ENCODE measurements at regions not wholly inside any gene's neighbourhood (a gene's known extent, or its start where the extent isn't known, plus 50 kb on each side); places are given as distances from the start of the nearest gene placed in this dataset.

DNA sequence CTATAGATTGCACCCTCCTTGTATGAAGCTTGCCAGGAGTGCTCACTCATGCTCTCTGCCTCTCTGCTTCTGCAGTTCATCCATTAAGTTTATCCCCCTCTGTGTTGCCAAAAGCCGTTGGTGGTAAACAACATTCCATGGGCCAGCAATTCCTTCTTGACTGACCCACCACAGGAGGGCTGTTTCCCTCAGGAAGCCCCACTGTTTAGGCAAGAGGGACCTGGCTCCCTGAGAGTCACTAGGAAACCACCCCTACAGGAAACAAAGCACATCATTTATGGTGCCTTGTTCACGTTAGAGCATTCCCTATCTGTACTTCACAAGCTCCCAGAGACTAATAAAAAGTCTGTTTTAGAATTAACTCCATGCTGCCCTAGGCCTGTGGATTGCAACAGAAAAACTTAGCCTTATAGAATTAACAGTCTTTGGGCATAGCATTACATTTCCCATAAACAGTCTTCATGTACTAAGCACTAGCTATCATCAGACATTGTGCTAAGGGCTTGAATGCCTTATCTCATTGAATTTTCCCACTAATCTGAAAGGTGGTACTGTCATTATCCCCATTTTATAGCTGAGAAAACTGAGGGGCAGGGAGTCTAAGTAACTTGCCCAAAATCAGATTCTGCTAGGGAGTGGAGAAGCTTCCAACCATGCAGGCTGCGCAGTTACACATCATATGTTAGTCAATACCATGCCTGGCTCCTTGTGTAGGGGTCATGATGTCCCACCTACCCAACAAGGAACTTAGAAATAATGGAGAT lies 149.9 kb downstream of the SHQ1 start:
- no peak for DNase-seq

GRCh38 chr3:72697717-72698116 lies 150.5 kb downstream of the SHQ1 start:
- DNase-seq, result no peak

DNA sequence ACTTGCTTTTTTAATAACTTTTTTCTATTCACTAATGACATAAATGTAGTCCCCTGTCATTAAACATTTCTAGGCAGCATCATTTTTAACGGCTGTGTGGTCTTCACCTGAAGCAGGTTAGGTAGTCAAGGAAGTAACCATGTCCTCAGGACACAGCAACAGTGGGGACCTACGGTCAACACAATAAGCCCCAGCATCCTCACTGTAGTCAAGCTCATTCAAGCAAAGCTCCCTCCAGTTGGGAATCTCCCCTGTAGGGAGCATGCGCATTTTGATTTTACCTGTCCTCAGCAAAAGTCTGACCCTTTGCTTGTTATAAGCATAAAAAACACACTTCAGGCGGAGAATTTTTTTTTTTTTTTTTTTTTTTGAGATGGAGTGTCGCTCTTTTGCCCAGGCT lies 151.4 kb downstream of the SHQ1 start:
- no peak for DNase-seq

DNA sequence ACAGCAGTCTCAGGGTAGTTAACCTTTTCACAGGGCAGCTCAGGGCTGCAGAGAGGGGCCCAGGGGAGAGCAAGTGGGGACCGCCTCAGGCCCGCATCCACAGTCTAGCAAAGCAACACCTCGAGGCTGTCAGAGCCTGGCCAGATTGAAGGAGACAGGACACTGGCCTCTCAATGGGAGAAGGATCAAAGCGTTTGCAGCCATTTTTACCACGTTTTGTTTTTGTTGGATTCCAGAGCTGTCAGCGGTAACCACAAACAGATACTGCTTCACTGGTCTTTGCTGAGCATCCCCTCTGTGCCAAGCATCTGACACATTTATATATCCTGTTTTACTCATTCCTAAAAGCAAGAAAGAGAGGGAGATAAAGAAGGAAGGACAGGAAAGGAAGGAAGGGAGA lies 153.8 kb downstream of the SHQ1 start:
- no peak for DNase-seq

DNA sequence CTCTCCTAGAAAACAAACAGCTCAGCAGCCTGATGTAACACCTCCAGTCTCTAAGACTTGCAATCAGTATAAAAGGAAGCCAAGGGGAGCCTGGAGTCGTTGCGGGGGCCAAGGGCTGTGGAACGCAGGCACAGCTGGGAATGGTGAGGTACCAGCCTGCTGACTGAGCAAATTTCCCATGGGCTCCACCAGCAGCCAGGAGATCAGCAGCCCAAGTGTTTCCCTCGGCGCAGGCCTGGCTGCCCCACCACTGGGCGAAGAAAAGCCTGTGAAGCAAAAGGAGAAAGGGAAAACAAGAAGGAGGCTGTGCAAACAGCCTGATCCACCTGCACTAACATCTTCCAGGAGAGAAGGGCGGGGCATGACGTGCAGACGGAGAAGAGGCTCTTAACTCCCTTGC lies 155.3 kb downstream of the SHQ1 start:
- DNase-seq, result no peak

DNA sequence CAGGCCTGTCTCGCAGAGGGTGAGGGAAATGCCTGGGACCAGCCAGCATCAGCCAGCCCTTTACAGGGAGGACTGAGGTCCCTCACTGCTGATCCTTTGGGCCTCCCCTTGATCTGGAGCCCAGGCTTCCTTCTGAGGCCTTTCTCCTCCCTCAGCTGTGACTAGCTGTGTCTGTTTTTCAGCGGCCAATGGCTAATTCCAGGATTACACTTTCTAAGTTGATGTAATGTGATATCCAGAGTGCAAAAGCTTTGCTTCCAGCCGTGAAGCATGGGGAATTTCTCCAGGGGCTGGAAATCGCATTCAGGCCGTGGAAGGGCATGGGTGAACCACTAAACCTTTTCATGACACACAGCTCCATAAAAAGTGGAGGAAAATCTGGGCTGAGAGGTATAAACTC lies 157.6 kb downstream of the SHQ1 start:
- no peak for DNase-seq

DNA sequence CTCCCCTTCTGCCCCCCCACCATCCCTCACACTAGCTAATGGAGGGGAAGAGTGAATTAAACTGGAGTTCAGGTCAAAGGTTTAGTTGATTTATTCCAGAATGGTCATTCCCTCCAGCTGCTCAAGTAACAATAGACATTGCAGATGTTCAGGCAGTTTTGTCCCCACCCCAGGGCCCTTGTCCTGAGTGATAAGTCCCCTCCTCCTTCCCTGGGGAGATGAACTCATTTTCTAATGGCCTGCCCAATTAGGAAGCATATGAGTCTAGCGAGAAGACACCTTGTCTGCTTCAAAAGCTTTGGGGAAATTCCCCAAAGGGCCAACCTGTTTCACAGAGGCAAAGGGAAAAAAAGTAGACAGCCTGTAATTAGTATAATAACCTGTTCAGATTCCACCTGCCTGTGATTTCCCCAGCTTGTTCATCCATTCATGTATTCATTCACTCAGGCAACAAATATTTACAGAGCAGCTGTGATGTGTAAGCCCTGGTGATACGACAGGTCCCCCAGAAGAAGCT lies 165.3 kb downstream of the SHQ1 start:
- DNase-seq, result peak; percentile 90

GRCh38 chr3:72681598-72681997 lies 166.6 kb downstream of the SHQ1 start:
- no peak for DNase-seq

- DNase-seq, result no peak
Measured at GRCh38 chr3:72680766-72681165, 167.5 kb downstream of the SHQ1 start.

GRCh38 chr3:72679540-72680198 lies 168.6 kb downstream of the SHQ1 start:
- no peak for DNase-seq

DNA sequence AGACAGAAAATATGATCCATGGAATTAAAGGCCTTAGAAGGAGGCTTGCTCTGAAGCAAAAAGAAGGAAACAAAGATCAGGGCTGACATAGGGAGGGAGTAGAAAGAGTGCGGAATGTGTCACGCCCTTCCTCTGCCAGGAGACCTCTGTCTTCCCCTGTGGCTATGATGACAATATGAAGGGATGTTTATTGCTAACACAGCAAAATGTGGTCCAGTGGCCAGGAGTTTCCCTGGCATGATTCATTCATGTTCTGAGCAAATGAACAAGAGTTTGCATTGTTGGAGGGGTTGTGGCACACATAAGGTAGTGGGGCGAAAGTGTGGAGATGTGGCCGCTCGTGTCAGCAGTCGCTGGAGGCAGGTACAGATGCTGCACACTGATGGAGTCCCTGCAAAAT lies 169.4 kb downstream of the SHQ1 start:
- DNase-seq, result no peak

- DNase-seq, result no peak
Measured at GRCh38 chr3:72678380-72678779, 169.9 kb downstream of the SHQ1 start.

GRCh38 chr3:72675243-72675642 lies 173.0 kb downstream of the SHQ1 start:
- no peak for DNase-seq

DNA sequence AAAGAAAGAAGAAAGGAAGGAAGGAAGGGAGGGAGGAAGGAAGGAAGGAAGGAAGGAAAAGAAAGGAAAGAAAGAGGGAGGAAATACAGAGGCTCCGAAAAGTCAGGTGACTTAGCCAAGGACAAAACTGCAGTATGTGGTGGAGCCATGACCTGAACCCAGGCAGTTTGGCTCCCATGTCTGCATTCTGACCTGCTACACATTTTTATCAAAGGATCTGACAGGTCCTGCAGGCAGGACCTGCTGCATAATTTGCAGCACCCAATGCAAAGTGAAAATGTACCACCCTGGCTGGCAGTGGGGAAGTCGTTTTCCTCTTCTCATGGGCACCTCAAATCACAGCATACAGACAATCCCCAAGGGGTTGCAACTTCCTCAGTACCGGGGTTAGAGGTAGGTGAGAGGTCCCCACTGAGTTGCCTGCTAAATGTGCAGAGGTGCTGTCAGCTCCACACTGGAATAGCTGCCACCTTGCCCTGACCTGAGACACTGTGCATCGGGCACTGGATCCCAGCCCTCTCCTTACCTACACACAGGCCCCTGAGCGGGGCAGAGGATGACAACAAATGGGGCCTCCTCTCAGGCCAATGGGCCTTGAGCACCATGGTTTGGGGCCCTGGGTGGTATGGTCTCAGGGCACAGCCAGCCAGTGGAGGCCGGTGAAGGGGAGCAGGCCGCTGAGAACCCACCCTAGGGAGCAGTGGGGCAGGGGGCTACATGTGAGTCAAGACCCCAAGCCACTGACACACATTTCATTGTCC lies 175.1 kb downstream of the SHQ1 start:
- DNase-seq, result no peak

DNA sequence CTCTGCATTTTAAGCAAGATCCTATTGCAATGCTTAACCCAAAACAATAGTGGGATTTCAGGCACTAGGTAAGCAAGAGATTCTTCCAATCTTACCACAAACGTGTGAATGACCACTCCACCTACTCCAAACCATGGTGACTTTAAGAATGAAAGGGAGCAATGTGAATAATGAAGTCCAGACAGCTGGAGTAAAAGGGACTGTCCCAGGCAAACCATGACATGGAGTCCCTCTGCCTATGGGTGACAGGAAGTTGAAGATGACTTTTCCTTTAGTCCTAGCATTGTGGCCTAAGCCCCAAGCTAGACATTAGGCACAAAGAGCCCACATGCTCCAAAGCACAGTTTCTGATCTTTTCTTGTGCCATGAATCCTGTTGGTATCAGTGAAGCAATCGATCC lies 179.0 kb downstream of the SHQ1 start:
- DNase-seq, result no peak

DNA sequence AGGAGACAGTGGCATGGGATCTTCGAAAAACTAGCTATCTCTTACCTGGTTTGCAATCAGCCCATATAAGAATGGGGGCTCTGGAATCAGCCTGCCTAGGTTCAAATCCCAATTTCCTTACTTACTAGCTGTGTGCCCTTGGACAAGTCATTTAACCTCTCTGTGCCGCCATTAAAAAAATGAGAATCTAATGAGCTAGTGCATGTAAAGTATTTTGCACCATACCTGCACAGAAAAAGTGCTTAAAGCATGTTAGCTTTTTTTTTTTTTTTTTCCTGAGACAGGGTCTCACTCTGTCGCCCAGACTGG lies 181.8 kb downstream of the SHQ1 start:
- DNase-seq, result no peak

DNA sequence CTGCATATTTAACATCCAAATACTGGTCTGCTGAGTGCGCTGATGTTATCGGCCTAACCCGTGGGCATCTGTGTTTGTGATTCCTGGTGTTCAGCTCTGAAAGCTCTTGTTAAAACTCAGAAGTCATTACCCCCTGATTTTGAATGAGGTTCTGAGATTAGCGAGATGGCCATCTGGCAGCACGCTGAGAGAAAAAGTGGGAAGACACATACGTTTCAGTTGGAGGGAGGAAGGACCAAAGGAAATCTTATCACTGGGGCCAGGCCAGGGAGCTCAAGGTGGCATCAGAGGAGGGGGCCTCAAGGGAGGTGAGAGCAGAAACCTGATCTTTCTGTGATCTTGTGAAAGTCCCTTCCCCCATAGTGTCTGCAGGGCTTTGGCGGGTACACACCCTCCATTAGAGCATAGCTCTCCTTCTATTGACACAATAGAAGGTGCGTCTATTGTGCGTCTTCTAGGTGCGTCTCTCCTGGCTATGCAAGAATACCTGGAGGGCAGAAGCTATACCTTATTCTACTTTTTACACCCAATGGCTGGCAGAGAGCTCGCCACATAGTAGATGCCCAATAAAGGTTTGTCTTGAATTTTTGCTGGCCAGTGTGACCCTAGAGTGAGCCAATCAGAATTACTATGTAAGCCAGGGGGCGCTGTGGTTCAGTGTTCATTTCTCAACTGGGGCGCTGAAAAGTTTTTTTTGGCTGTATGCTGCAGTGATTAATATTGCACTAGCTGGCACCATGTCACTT lies 182.4 kb downstream of the SHQ1 start:
- no peak for DNase-seq

GRCh38 chr3:72665103-72665502 lies 183.1 kb downstream of the SHQ1 start:
- DNase-seq, result no peak

- no peak for DNase-seq
Measured at GRCh38 chr3:72664184-72664975, 183.9 kb downstream of the SHQ1 start.

DNA sequence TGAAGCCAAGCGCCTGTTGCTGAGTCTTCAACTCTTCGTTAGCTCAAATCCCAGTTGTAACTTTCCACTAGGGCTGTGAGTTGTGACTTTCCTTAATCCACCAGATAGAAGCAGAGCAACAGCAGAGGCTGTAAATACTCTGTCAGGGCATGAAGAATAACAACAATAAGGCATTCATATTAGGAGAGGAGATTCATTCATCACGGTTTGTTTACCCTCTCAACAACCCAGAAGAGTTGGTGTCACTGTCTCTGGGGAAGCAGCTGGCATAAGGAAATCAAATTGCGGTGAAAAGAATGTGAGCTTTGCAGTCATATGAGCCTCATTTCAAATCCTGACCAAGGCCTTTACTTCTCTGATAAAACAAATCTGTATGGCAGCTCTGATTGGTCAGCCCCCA lies 184.8 kb downstream of the SHQ1 start:
- peak; percentile 87 for DNase-seq

- DNase-seq, result peak; percentile 78
Measured at GRCh38 chr3:72661115-72661457, 187.2 kb downstream of the SHQ1 start.

GRCh38 chr3:72660270-72661114 lies 187.8 kb downstream of the SHQ1 start:
- DNase-seq, result no peak

All from NCI-H1105 treated with DMSO at 0.1 percent for 48 hours (cell line).